SK-N-SH treated with all-trans-retinoic acid at 6 μM for 48 hours (cell line): ENCODE measurements at regions not wholly inside any gene's neighbourhood (a gene's known extent, or its start where the extent isn't known, plus 50 kb on each side); places are given as distances from the start of the nearest gene placed in this dataset.

ENCODE experiments used
- ATAC-seq: fragments of 200-7000 bp; cut with Tn5 transposase; 3 replicates; pipeline ENCODE4 v1.9.1; 2020; ENCODE audit warnings: mild to moderate bottlenecking, moderate library complexity
- ARNTL ChIP-seq: fragments of 450-650 bp; formaldehyde crosslinking; IDR thresholded peaks from 2 replicates; pipeline ENCODE4 v1.5.0; 2020; ENCODE audit warnings: low read depth, mild to moderate bottlenecking, moderate library complexity, borderline replicate concordance
- BACH2 ChIP-seq: fragments of 250-450 bp; sonication (Bioruptor Pico); IDR thresholded peaks from 2 replicates; pipeline ENCODE4 v1.9.0; 2021; ENCODE audit warnings: mild to moderate bottlenecking, borderline replicate concordance
- CREB5 ChIP-seq: fragments of 250-450 bp; sonication (Bioruptor Pico); IDR thresholded peaks from 2 replicates; pipeline ENCODE4 v1.5.1; 2020; ENCODE audit warnings: low read depth, mild to moderate bottlenecking, moderate library complexity
- CSDC2 ChIP-seq: fragments of 250-450 bp; sonication (Bioruptor Pico); IDR thresholded peaks from 2 replicates; pipeline ENCODE4 v1.5.0; 2020; ENCODE audit warnings: mild to moderate bottlenecking, moderate library complexity
- CSRNP3 ChIP-seq: fragments of 250-450 bp; sonication (Bioruptor Pico); IDR thresholded peaks from 2 replicates; pipeline ENCODE4 v1.5.1; 2021; ENCODE audit warnings: mild to moderate bottlenecking, moderate library complexity
- ESRRG ChIP-seq: fragments of 250-450 bp; sonication (Bioruptor Pico); IDR thresholded peaks from 2 replicates; pipeline ENCODE4 v1.6.1; 2021; ENCODE audit warnings: mild to moderate bottlenecking
- GLIS3 ChIP-seq: fragments of 250-450 bp; sonication (Bioruptor Pico); IDR thresholded peaks from 2 replicates; pipeline ENCODE4 v1.5.0; 2020; ENCODE audit warnings: mild to moderate bottlenecking, moderate library complexity
- ISL1 ChIP-seq: fragments of 250-450 bp; sonication (Bioruptor Pico); IDR thresholded peaks from 2 replicates; pipeline ENCODE4 v2.1.2; 2022; ENCODE audit warnings: mild to moderate bottlenecking, moderate library complexity
- OSR1 ChIP-seq: fragments of 250-450 bp; sonication (Bioruptor Pico); IDR thresholded peaks from 2 replicates; pipeline ENCODE4 v1.8.0; 2022; ENCODE audit warnings: moderate library complexity, mild to moderate bottlenecking, inconsistent platforms
- PATZ1 ChIP-seq: fragments of 250-450 bp; sonication (Bioruptor Pico); IDR thresholded peaks from 2 replicates; pipeline ENCODE4 v1.8.0; 2020; ENCODE audit warnings: mild to moderate bottlenecking, moderate library complexity, borderline replicate concordance
- PPARA ChIP-seq: fragments of 250-450 bp; sonication (Bioruptor Pico); IDR thresholded peaks from 2 replicates; pipeline ENCODE4 v1.5.0; 2020; ENCODE audit warnings: mild to moderate bottlenecking, borderline replicate concordance
- RARB ChIP-seq: fragments of 250-450 bp; sonication (Bioruptor Pico); IDR thresholded peaks from 2 replicates; pipeline ENCODE4 v1.8.0; 2021; ENCODE audit warnings: mild to moderate bottlenecking, moderate library complexity
- TCF4 ChIP-seq: fragments of 250-450 bp; sonication (Bioruptor Pico); IDR thresholded peaks from 2 replicates; pipeline ENCODE4 v1.8.0; 2021; ENCODE audit warnings: mild to moderate bottlenecking, moderate library complexity, borderline replicate concordance
- TOX ChIP-seq: fragments of 250-450 bp; sonication (Bioruptor Pico); IDR thresholded peaks from 2 replicates; pipeline ENCODE4 v1.8.0; 2021; ENCODE audit warnings: mild to moderate bottlenecking, moderate library complexity, borderline replicate concordance
- TSHZ2 ChIP-seq: fragments of 250-450 bp; sonication (Bioruptor Pico); IDR thresholded peaks from 2 replicates; pipeline ENCODE4 v1.5.0; 2020; ENCODE audit warnings: mild to moderate bottlenecking, moderate library complexity
- ZC3H10 ChIP-seq: fragments of 250-450 bp; sonication (Bioruptor Pico); IDR thresholded peaks from 2 replicates; pipeline ENCODE4 v1.5.1; 2021; ENCODE audit warnings: mild to moderate bottlenecking, moderate library complexity
- ZFP3 ChIP-seq: fragments of 250-450 bp; sonication (Bioruptor Pico); IDR thresholded peaks from 2 replicates; pipeline ENCODE4 v1.5.0; 2020; ENCODE audit warnings: mild to moderate bottlenecking, moderate library complexity
- ZFP30 ChIP-seq: fragments of 450-650 bp; formaldehyde crosslinking; IDR thresholded peaks from 2 replicates; pipeline ENCODE4 v1.5.0; 2022; ENCODE audit warnings: mild to moderate bottlenecking, moderate library complexity
- ZNF565 ChIP-seq: fragments of 450-650 bp; formaldehyde crosslinking; conservative IDR thresholded peaks from 2 replicates; pipeline ENCODE4 v1.5.0; 2020; ENCODE audit warnings: low read depth, mild to moderate bottlenecking, moderate library complexity
- ZNF8 ChIP-seq: fragments of 450-650 bp; formaldehyde crosslinking; IDR thresholded peaks from 2 replicates; pipeline ENCODE4 v1.5.0; 2020; ENCODE audit warnings: mild to moderate bottlenecking, moderate library complexity

- ATAC-seq = no peak
These were observed 490.0 kb upstream of the TENM3 start for GRCh38 chr4:181753207-181753606.

GRCh38 chr4:181755846-181756245, 487.4 kb upstream of the TENM3 start:
- TF ChIP-seq ISL1 (CRISPR knock-in tag) (no peak), ESRRG (no peak), CSRNP3 (CRISPR knock-in tag) (no peak)
- TF ChIP-seq, all 23 proteins: peak for 0
- no peak for ATAC-seq

More at GRCh38 chr4:181753207-181753606, 490.0 kb upstream of the TENM3 start:
- TF ChIP-seq ZFP3 (CRISPR knock-in tag) = no peak
- 0 out of 2 replicates have a peak, but pooled peaks have one; percentile 35 for TF ChIP-seq TCF4 (CRISPR knock-in tag)

GRCh38 chr4:181756451-181757095, 486.6 kb upstream of the TENM3 start:
- no peak for TF ChIP-seq CREB5 (CRISPR knock-in tag)
- no peak for TF ChIP-seq OSR1
- TF ChIP-seq RARB (CRISPR knock-in tag) = no peak
- TF ChIP-seq PATZ1 (CRISPR knock-in tag) = no peak
- TF ChIP-seq ARNTL (CRISPR knock-in tag) = no peak
- no peak for TF ChIP-seq ESRRG
- TF ChIP-seq GLIS3 = no peak
- no peak for TF ChIP-seq ISL1 (CRISPR knock-in tag)
- TF ChIP-seq TOX (CRISPR knock-in tag) = no peak
- no peak for TF ChIP-seq PPARA (CRISPR knock-in tag)
- no peak for TF ChIP-seq ZNF8 (CRISPR knock-in tag)
- no peak for TF ChIP-seq TCF4 (CRISPR knock-in tag)
- ATAC-seq = no peak

- no peak for ATAC-seq
- TF ChIP-seq ISL1 (CRISPR knock-in tag) (no peak), ZNF8 (CRISPR knock-in tag) (no peak), ZFP30 (CRISPR knock-in tag) (no peak), ZFP3 (CRISPR knock-in tag) (no peak), OSR1 (no peak), ZNF565 (CRISPR knock-in tag) (no peak), ARNTL (CRISPR knock-in tag) (no peak), ZC3H10 (CRISPR knock-in tag) (no peak)
These were observed 486.1 kb upstream of the TENM3 start for GRCh38 chr4:181757098-181757497.

- ATAC-seq = no peak
- TF ChIP-seq CSDC2 (CRISPR knock-in tag) = no peak
- no peak for TF ChIP-seq OSR1
- no peak for TF ChIP-seq PPARA (CRISPR knock-in tag)
- TF ChIP-seq ZNF565 (CRISPR knock-in tag) = no peak
- TF ChIP-seq ESRRG = no peak
- no peak for TF ChIP-seq ZFP30 (CRISPR knock-in tag)
- TF ChIP-seq TOX (CRISPR knock-in tag) = no peak
- TF ChIP-seq ISL1 (CRISPR knock-in tag) = no peak
These were observed 485.1 kb upstream of the TENM3 start for GRCh38 chr4:181757910-181758660.

GRCh38 chr4:181760560-181760959, 482.6 kb upstream of the TENM3 start:
- TF ChIP-seq OSR1 = no peak
- no peak for TF ChIP-seq ISL1 (CRISPR knock-in tag)
- no peak for TF ChIP-seq ZNF565 (CRISPR knock-in tag)
- TF ChIP-seq ZFP30 (CRISPR knock-in tag) = no peak
- no peak for TF ChIP-seq BACH2 (CRISPR knock-in tag)
- no peak for TF ChIP-seq TSHZ2 (CRISPR knock-in tag)
- no peak for TF ChIP-seq PATZ1 (CRISPR knock-in tag)
- no peak for ATAC-seq
